H1 (cell line): ENCODE measurements at regions not wholly inside any gene's neighbourhood (a gene's known extent, or its start where the extent isn't known, plus 50 kb on each side); places are given as distances from the start of the nearest gene placed in this dataset.

Experiments used
- CTCF ChIA-PET: fragments of 300-600 bp; sonication (Branson Sonifier 250); formaldehyde crosslinking; loops from one replicate; lab custom pipeline; 2021; ENCODE audit not compliant: partially characterized antibody; lab: Charles Lee
- POLR2A ChIA-PET: fragments of 300-600 bp; sonication (Branson Sonifier 250); formaldehyde crosslinking; loops from one replicate; lab custom pipeline; 2021; ENCODE audit warnings: inconsistent platforms; ENCODE audit not compliant: partially characterized antibody; lab: Charles Lee
- DNase-seq, 2 experiments: peaks; one replicate each; pipeline versions ENCODE4 v3.0.0 to v3.0.0-alpha.2; 2010 to 2022; ENCODE audit warnings: low spot score in 2 of 2, low read depth in 1 of 2, mixed read lengths in 1 of 2
- FAIRE-seq: peaks from 2 replicates; lab custom pipeline; 2011; peaks lifted over from hg19 to GRCh38; lab: Jason Lieb, UNC
- H2AFZ ChIP-seq: 2 replicates; pipeline ENCODE4 v1.8.1; 2012; ENCODE audit warnings: low read length, inconsistent platforms
- H2AK5ac ChIP-seq: 2 replicates; pipeline ENCODE4 v1.6.1; 2013; ENCODE audit warnings: low read depth, low read length
- H2BK120ac ChIP-seq: replicated peaks from 2 replicates; pipeline ENCODE3; 2013; ENCODE audit warnings: low read depth, low read length, inconsistent platforms
- H2BK12ac ChIP-seq: 2 replicates; pipeline ENCODE4 v1.6.1; 2013; ENCODE audit warnings: low read depth, low read length
- H2BK15ac ChIP-seq: 2 replicates; pipeline ENCODE4 v1.6.1; 2013; ENCODE audit warnings: low read length
- H2BK20ac ChIP-seq: 2 replicates; pipeline ENCODE4 v1.6.1; 2013; ENCODE audit warnings: low read length
- H2BK5ac ChIP-seq: 2 replicates; pipeline ENCODE4 v1.6.1; 2013; ENCODE audit warnings: low read depth, low read length
- H3K14ac ChIP-seq: 2 replicates; pipeline ENCODE4 v1.6.1; 2013; ENCODE audit warnings: inconsistent platforms; ENCODE audit not compliant: insufficient read length
- H3K18ac ChIP-seq: 2 replicates; pipeline ENCODE4 v1.6.1; 2013; ENCODE audit warnings: low read length; ENCODE audit errors: extremely low read depth
- H3K23ac ChIP-seq: 2 replicates; pipeline ENCODE4 v1.6.1; 2013; ENCODE audit warnings: inconsistent platforms; ENCODE audit not compliant: insufficient read length
- H3K23me2 ChIP-seq: 2 replicates; pipeline ENCODE4 v1.6.1; 2013; ENCODE audit warnings: low read depth, low read length
- H3K27ac ChIP-seq: 2 replicates; pipeline ENCODE4 v1.6.1; 2011; ENCODE audit warnings: low read depth, low read length, inconsistent platforms
- H3K27me3 ChIP-seq, 4 experiments: replicated peaks in 1 of 4; 1 replicate in 1 of 4; 2 replicates in 3 of 4; pipeline versions ENCODE4 v1.6.1 to v1.8.1; 2011 to 2013; ENCODE audit warnings: low read length in 3 of 4, mild to moderate bottlenecking in 3 of 4, inconsistent platforms in 2 of 4, mixed read lengths in 2 of 4, moderate library complexity in 1 of 4; ENCODE audit not compliant: control insufficient read depth in 3 of 4, insufficient read depth in 3 of 4; ENCODE audit errors: extremely low read depth in 1 of 4
- H3K36me3 ChIP-seq, 4 experiments: 2 replicates each; pipeline versions ENCODE4 v1.6.1 to v1.8.1; 2011 to 2013; ENCODE audit warnings: mild to moderate bottlenecking in 4 of 4, low read length in 3 of 4, moderate library complexity in 2 of 4, control low read depth in 1 of 4, inconsistent platforms in 1 of 4; ENCODE audit not compliant: insufficient read depth in 4 of 4, control insufficient read depth in 2 of 4
- H3K4ac ChIP-seq: replicated peaks from 2 replicates; pipeline ENCODE3; 2013; ENCODE audit warnings: low read length, low read depth, mixed read lengths, inconsistent platforms; ENCODE audit not compliant: insufficient read length
- H3K4me1 ChIP-seq, 4 experiments: replicated peaks in 1 of 4; 1 replicate in 1 of 4; 2 replicates in 3 of 4; pipeline versions ENCODE4 v1.6.1 to v1.8.1; 2011 to 2013; ENCODE audit warnings: low read length in 3 of 4, inconsistent platforms in 2 of 4, mixed read lengths in 1 of 4; ENCODE audit not compliant: insufficient read depth in 4 of 4, control insufficient read depth in 3 of 4
- H3K4me2 ChIP-seq, 2 experiments: 2 replicates each; pipeline versions ENCODE4 v1.6.1 to v1.8.1; 2011 to 2013; ENCODE audit warnings: low read depth in 2 of 2, low read length in 2 of 2, control low read depth in 1 of 2, inconsistent platforms in 1 of 2, mild to moderate bottlenecking in 1 of 2; ENCODE audit not compliant: insufficient read depth in 1 of 2
- H3K4me3 ChIP-seq, 4 experiments: fragments of 200-600, 300-600 bp in 1 of 4; sonication (generic), shearing (Covaris generic), sonication (Bioruptor Twin) in 1 of 4; 2 replicates each; pipeline versions ENCODE4 v1.5.1 to v1.8.1; 2011 to 2016; ENCODE audit warnings: low read length in 4 of 4, low read depth in 3 of 4, control low read depth in 2 of 4, inconsistent platforms in 2 of 4, mild to moderate bottlenecking in 2 of 4, mixed read lengths in 1 of 4, moderate library complexity in 1 of 4; ENCODE audit not compliant: insufficient read depth in 2 of 4; ENCODE audit errors: extremely low read depth in 1 of 4
- H3K56ac ChIP-seq: replicated peaks from 2 replicates; pipeline ENCODE3; 2013; ENCODE audit warnings: low read depth, mild to moderate bottlenecking, mixed read lengths, low read length, inconsistent platforms; ENCODE audit not compliant: insufficient read length
- H3K79me1 ChIP-seq: 2 replicates; pipeline ENCODE4 v1.6.1; 2013; ENCODE audit warnings: low read depth, low read length, control low read depth
- H3K79me2 ChIP-seq, 2 experiments: 2 replicates each; pipeline versions ENCODE4 v1.6.1 to v1.8.1; 2012 to 2013; ENCODE audit warnings: low read length in 2 of 2, mild to moderate bottlenecking in 2 of 2, inconsistent platforms in 1 of 2; ENCODE audit not compliant: insufficient read depth in 2 of 2, control insufficient read depth in 1 of 2
- H3K9ac ChIP-seq, 4 experiments: replicated peaks in 1 of 4; 1 replicate in 1 of 4; 2 replicates in 3 of 4; pipeline versions ENCODE4 v1.6.1 to v1.8.1; 2011 to 2013; ENCODE audit warnings: low read depth in 3 of 4, low read length in 3 of 4, control low read depth in 2 of 4, mild to moderate bottlenecking in 2 of 4, moderate library complexity in 2 of 4, inconsistent platforms in 1 of 4; ENCODE audit errors: extremely low read depth in 1 of 4
- H3K9me3 ChIP-seq, 2 experiments: 2 replicates each; pipeline versions ENCODE4 v1.6.1 to v1.8.1; 2012 to 2013; ENCODE audit warnings: mild to moderate bottlenecking in 2 of 2, moderate library complexity in 2 of 2, control low read depth in 1 of 2, inconsistent platforms in 1 of 2, low read depth in 1 of 2, low read length in 1 of 2, mixed read lengths in 1 of 2; ENCODE audit not compliant: insufficient read depth in 2 of 2
- H4K20me1 ChIP-seq, 2 experiments: replicated peaks in 1 of 2; 2 replicates each; pipeline versions ENCODE3 to v1.8.1; 2011 to 2013; ENCODE audit warnings: inconsistent platforms in 2 of 2, low read length in 2 of 2, mild to moderate bottlenecking in 1 of 2; ENCODE audit not compliant: insufficient read depth in 2 of 2, control insufficient read depth in 1 of 2
- H4K5ac ChIP-seq: 2 replicates; pipeline ENCODE4 v1.6.1; 2013; ENCODE audit warnings: low read length, low read depth, mixed read lengths, inconsistent platforms; ENCODE audit not compliant: insufficient read length
- H4K8ac ChIP-seq: 2 replicates; pipeline ENCODE4 v1.8.0; 2013; ENCODE audit warnings: mild to moderate bottlenecking, moderate library complexity, low read length, inconsistent platforms; ENCODE audit not compliant: insufficient read depth; ENCODE audit errors: extremely low read depth
- H4K91ac ChIP-seq: replicated peaks from 2 replicates; pipeline ENCODE3; 2013; ENCODE audit warnings: low read length, mixed read lengths, inconsistent platforms; ENCODE audit not compliant: insufficient read length
- ASH2L ChIP-seq: fragments of 200-600, 300-600 bp; sonication (generic); IDR thresholded peaks from one replicate; pipeline ENCODE4 v1.7.1; 2017; ENCODE audit warnings: low read length
- E2F6 ChIP-seq: IDR thresholded peaks from 2 replicates; pipeline ENCODE4 v1.6.1; 2012; ENCODE audit warnings: inconsistent platforms
- EGR1 ChIP-seq: IDR thresholded peaks from 2 replicates; pipeline ENCODE4 v1.6.1; 2011; ENCODE audit warnings: low read depth, low read length, borderline replicate concordance
- FOSL1 ChIP-seq: IDR thresholded peaks from 2 replicates; pipeline ENCODE4 v1.6.1; 2011; ENCODE audit warnings: mild to moderate bottlenecking, low read depth, low read length, moderate library complexity; ENCODE audit not compliant: insufficient read depth
- JUND ChIP-seq: IDR thresholded peaks from 2 replicates; pipeline ENCODE4 v1.6.1; 2011; ENCODE audit warnings: mild to moderate bottlenecking, improper control_type of control experiment, low read length
- MAX ChIP-seq: IDR thresholded peaks from 2 replicates; pipeline ENCODE4 v1.6.1; 2012; ENCODE audit warnings: inconsistent platforms
- NRF1 ChIP-seq: IDR thresholded peaks from 2 replicates; pipeline ENCODE4 v1.6.1; 2011; ENCODE audit warnings: mild to moderate bottlenecking, low read depth, low read length, improper control_type of control experiment
- SRF ChIP-seq: IDR thresholded peaks from 2 replicates; pipeline ENCODE4 v1.6.1; 2011; ENCODE audit warnings: mild to moderate bottlenecking, low read depth, low read length, moderate library complexity
- WGBS, 2 experiments: shearing (Covaris generic) in 1 of 2; methylation state at CpG; one replicate each; pipeline versions ENCODE4 v1.1.6 to v1.1.7; 2013 to 2015; ENCODE audit warnings: low lambda C conversion rate in 2 of 2, mixed read lengths in 2 of 2, inconsistent platforms in 1 of 2, low coverage in 1 of 2, missing lambda C conversion rate in 1 of 2; ENCODE audit not compliant: insufficient replicate concordance in 2 of 2, insufficient coverage in 1 of 2, insufficient read length in 1 of 2; ENCODE audit errors: extremely low coverage in 1 of 2, missing lambda C conversion rate in 1 of 2; 5-methylcytosine and 5-hydroxymethylcytosine counted together

- H3K9me3 ChIP-seq: no peaks in the 10 kb centered on the region
- H2BK5ac ChIP-seq: no peak overlapping the region
- H4K8ac ChIP-seq: no peak overlapping the region
- H4K20me1 ChIP-seq: no peaks in the 10 kb centered on the region
- CTCF ChIA-PET: no interaction called here
- H3K36me3 ChIP-seq: no peaks in the 10 kb centered on the region
- H3K79me2 ChIP-seq: no peaks in the 10 kb centered on the region
- DNase-seq: no peak
- H3K4me3 ChIP-seq: no peak overlapping the region
- no peak overlapping the region for H3K14ac ChIP-seq
- H3K79me1 ChIP-seq: no peaks in the 10 kb centered on the region
- H4K91ac ChIP-seq: no peak overlapping the region
- H2BK15ac ChIP-seq: no peak overlapping the region
- no peak overlapping the region for H3K23ac ChIP-seq
- H2AFZ ChIP-seq: no peak overlapping the region
- H3K56ac ChIP-seq: no peak overlapping the region
- WGBS, 2 experiments: 91% methylated on average over 8 of the region's 8 CpGs; no CpG with 5 or more reads in 1 of the 2 experiments
- H2BK12ac ChIP-seq: no peak overlapping the region
- H2BK20ac ChIP-seq: no peak overlapping the region
- H4K5ac ChIP-seq: no peak overlapping the region
- H3K23me2 ChIP-seq: no peaks in the 10 kb centered on the region
- no peaks in the 10 kb centered on the region for H3K4me1 ChIP-seq
- no peak overlapping the region for H3K27ac ChIP-seq
- POLR2A ChIA-PET: no interaction called here
- peaks cover 0 to 1% (median 0%) of the 10 kb centered on the region in 4 experiments; a peak in 1 of 7 replicates for H3K27me3 ChIP-seq
- no peak overlapping the region for H3K4me2 ChIP-seq
- H2AK5ac ChIP-seq: no peak overlapping the region
- H3K18ac ChIP-seq: no peak overlapping the region
- no peak overlapping the region for H3K9ac ChIP-seq
- H2BK120ac ChIP-seq: no peak overlapping the region
- no peak overlapping the region for H3K4ac ChIP-seq
- FAIRE-seq: no peak
- TF ChIP-seq JUND (no peak), E2F6 (no peak), MAX (no peak), ASH2L (no peak), FOSL1 (no peak), SRF (no peak), NRF1 (no peak), EGR1 (no peak)
Measured at GRCh38 chr3:6132684-6133432, 728.1 kb upstream of the GRM7 start.
